Type B pancreatic cell (in vitro differentiated cells): ENCODE measurements at regions not wholly inside any gene's neighbourhood (a gene's known extent, or its start where the extent isn't known, plus 50 kb on each side); places are given as distances from the start of the nearest gene placed in this dataset.
"Not testable (repeated sequence)": the region's sequence is repeated elsewhere in the genome, so short reads cannot be mapped to it uniquely, and the experiment has no call there.

Source experiments
- DNase-seq: peaks from one replicate; pipeline ENCODE4 v3.0.0; 2021; ENCODE audit warnings: mixed read lengths; ENCODE audit not compliant: unreplicated experiment; ENCODE audit errors: extremely low spot score
- H3K27ac Mint-ChIP-seq: 2 replicates; pipeline ENCODE4 v1.8.0; 2021; ENCODE audit warnings: mild to moderate bottlenecking, mixed read lengths
- H3K27me3 Mint-ChIP-seq: 2 replicates; pipeline ENCODE4 v1.8.0; 2021; ENCODE audit warnings: mixed read lengths
- H3K36me3 Mint-ChIP-seq: 2 replicates; pipeline ENCODE4 v1.8.0; 2021; ENCODE audit warnings: mixed read lengths
- H3K4me1 Mint-ChIP-seq: one replicate; pipeline ENCODE4 v1.8.0; 2021; ENCODE audit warnings: mixed read lengths; ENCODE audit not compliant: unreplicated experiment
- H3K4me3 Mint-ChIP-seq: 2 replicates; pipeline ENCODE4 v1.8.0; 2021; ENCODE audit warnings: mild to moderate bottlenecking, mixed read lengths
- H3K9me3 Mint-ChIP-seq: 2 replicates; pipeline ENCODE4 v1.8.0; 2021; ENCODE audit warnings: mixed read lengths
- TF ChIP-seq, protein P1 (sequence below): fragments of 200-600 bp; sonication (generic); conservative IDR thresholded peaks from 2 replicates; pipeline ENCODE4 v1.5.0; 2021; ENCODE audit warnings: antibody characterized with exemption, mild to moderate bottlenecking

DNA sequence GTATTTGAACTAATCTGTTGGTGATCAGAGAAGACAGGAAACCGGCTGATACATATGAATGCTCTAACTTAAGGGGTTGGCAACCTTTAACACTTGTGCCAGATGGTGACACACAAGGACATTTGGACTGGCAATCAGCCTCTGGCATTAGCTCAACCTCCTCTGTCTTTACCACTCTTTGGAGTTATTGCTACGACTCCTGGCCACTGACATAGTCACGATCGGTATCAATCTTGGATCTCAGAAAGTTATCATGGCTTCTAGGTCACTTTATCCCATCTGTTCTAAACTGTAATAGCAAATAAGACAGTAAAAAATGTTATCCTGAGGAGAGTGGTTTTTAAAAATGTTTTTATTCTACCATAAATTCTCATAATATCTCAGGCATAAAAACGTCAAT is 575.2 kb upstream of the MDGA2 start:
- no peaks in the 10 kb centered on the region for H3K4me1 Mint-ChIP-seq
- TF ChIP-seq, protein P1, sequence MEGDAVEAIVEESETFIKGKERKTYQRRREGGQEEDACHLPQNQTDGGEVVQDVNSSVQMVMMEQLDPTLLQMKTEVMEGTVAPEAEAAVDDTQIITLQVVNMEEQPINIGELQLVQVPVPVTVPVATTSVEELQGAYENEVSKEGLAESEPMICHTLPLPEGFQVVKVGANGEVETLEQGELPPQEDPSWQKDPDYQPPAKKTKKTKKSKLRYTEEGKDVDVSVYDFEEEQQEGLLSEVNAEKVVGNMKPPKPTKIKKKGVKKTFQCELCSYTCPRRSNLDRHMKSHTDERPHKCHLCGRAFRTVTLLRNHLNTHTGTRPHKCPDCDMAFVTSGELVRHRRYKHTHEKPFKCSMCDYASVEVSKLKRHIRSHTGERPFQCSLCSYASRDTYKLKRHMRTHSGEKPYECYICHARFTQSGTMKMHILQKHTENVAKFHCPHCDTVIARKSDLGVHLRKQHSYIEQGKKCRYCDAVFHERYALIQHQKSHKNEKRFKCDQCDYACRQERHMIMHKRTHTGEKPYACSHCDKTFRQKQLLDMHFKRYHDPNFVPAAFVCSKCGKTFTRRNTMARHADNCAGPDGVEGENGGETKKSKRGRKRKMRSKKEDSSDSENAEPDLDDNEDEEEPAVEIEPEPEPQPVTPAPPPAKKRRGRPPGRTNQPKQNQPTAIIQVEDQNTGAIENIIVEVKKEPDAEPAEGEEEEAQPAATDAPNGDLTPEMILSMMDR, result no peak
- H3K4me3 Mint-ChIP-seq, result no peak overlapping the region
- H3K27ac Mint-ChIP-seq, result no peak overlapping the region
- no peaks in the 10 kb centered on the region for H3K9me3 Mint-ChIP-seq
- DNase-seq, result no peak
- no peaks in the 10 kb centered on the region for H3K27me3 Mint-ChIP-seq
- no peaks in the 10 kb centered on the region for H3K36me3 Mint-ChIP-seq

DNA sequence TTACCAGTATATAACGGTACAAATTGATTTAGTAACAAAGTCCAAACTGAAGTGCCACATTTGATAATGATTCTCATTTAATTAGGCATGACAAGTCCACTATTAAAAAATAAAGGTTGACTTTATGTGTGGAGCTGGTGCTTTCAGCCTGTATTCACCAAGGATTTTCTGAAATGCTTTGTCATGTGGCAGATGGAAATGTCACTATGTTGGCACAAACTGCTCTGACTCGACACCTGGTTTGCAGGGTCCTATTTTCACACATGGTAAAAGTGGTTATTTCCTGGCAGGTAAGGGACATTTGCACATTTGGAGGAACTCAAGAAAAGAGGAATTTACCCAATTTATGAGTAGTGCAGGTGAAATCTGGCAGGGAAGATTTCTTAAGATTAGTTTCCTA is 572.6 kb upstream of the MDGA2 start:
- Mint-ChIP-seq H3K4me1 (no peaks in the 10 kb centered on the region), H3K4me3 (no peak overlapping the region), H3K36me3 (no peaks in the 10 kb centered on the region), H3K9me3 (no peaks in the 10 kb centered on the region), H3K27ac (no peak overlapping the region), H3K27me3 (no peaks in the 10 kb centered on the region)
- TF ChIP-seq, protein P1, result no peak
- DNase-seq, result no peak

DNA sequence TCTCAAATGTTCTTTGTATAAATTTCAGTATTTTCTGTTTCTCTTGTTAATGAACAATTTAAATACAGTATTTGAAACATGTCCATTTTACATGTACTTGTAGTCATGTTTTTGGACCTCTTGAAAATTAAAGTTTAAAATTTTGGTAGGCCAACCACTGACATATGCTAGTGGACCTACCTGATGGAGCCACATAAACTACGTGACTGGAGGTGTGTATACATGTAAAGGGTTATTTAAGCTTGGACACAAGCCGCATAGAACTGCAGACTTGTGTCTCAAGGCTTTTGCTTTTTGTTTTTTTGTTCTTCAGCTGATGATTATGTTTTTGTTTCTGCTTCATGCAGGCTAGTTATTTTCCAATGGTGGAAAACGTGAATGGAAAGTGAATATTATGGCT is 568.5 kb upstream of the MDGA2 start:
- no peaks in the 10 kb centered on the region for H3K4me1 Mint-ChIP-seq
- H3K4me3 Mint-ChIP-seq, result no peak overlapping the region
- no peaks in the 10 kb centered on the region for H3K36me3 Mint-ChIP-seq
- H3K27me3 Mint-ChIP-seq, result no peaks in the 10 kb centered on the region
- no peak for DNase-seq
- TF ChIP-seq, protein P1, result no peak
- no peak overlapping the region for H3K27ac Mint-ChIP-seq
- H3K9me3 Mint-ChIP-seq, result peaks cover 3% of the 10 kb centered on the region

DNA sequence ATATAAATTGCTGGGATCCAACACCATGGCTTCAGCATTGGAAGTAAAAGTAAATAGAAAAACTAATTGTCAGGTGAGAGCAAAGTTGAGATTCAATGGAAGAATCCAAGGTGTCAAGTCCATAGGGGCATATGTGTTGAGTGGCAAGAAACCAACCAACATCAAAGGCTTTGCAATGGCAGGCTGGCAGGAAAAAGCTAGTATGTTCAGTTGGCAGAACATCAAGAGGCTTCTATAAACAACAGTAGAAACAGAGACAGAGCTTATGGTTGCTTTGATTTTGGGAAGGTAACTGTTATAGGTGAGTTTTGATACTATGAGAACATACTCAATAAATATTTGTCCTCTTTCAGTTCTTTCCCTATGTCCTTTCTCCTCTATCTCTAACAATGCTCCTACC is 553.7 kb upstream of the MDGA2 start:
- no peak overlapping the region for H3K4me3 Mint-ChIP-seq
- H3K9me3 Mint-ChIP-seq, result no peaks in the 10 kb centered on the region
- no peaks in the 10 kb centered on the region for H3K4me1 Mint-ChIP-seq
- H3K27me3 Mint-ChIP-seq, result no peaks in the 10 kb centered on the region
- DNase-seq, result no peak
- TF ChIP-seq, protein P1, result no peak
- no peak overlapping the region for H3K27ac Mint-ChIP-seq
- no peaks in the 10 kb centered on the region for H3K36me3 Mint-ChIP-seq

DNA sequence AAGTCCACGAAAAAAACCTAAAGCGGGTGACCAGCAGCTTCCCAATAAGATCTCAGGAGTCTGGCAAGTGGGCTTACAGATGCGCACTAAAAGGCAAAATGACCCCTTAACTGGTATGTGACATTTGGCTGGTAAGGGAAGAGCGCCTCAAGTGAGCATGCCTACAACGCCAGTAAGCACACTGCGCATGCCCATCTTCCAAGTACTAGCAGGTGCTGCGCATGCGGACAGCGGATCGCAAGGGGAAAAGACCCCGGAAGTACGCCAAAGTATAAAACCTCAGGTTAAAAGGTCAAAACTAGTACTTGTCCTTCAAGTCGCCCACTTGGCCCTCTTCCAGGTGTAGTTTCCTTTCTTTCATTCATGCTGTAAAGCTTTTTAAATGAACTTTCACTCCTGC is 518.5 kb upstream of the MDGA2 start:
- no peak overlapping the region for H3K27ac Mint-ChIP-seq
- H3K9me3 Mint-ChIP-seq, result peaks cover 3% of the 10 kb centered on the region
- H3K4me3 Mint-ChIP-seq, result no peak overlapping the region
- H3K27me3 Mint-ChIP-seq, result no peaks in the 10 kb centered on the region
- H3K36me3 Mint-ChIP-seq, result no peaks in the 10 kb centered on the region
- DNase-seq, result no peak
- TF ChIP-seq, protein P1, result no peak
- H3K4me1 Mint-ChIP-seq, result no peaks in the 10 kb centered on the region

DNA sequence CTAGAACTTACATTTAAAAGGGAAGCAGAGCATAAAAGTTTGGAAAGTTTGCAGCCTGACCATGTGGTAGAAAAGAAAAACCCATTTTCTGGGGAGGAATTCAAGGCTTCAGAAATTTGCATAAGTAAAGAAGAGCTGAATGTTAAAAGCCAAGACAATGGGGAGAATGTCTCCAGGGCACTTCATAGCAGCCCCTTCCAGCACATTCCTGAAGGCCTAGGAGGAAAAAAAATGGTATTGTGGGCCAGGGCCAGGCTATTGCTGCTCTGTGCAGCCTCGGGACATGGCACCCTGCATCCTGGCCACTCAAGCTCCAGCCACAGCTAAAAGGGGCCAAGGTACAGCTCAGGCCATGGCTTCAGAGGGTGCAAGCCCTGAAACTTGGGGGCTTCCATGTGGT is 474.2 kb upstream of the MDGA2 start:
- H3K27ac Mint-ChIP-seq, H3K4me3 Mint-ChIP-seq, H3K4me1 Mint-ChIP-seq, H3K9me3 Mint-ChIP-seq, H3K36me3 Mint-ChIP-seq, DNase-seq, H3K27me3 Mint-ChIP-seq: not testable (repeated sequence)
